ENCODE measurements at regions not wholly inside any gene's neighbourhood (a gene's known extent, or its start where the extent isn't known, plus 50 kb on each side); places are given as distances from the start of the nearest gene placed in this dataset.

- ChIA-PET POLR2A (no interaction called here), CTCF (no interaction called here)
- no peak for TF ChIP-seq CTCF (IDR thresholded peaks at IDR 0.05)
- no peaks in the 10 kb centered on the region for H3K4me1 Mint-ChIP-seq
- H3K36me3 Mint-ChIP-seq (ENCODE audit: low read depth), result no peaks in the 10 kb centered on the region
- H3K27ac Mint-ChIP-seq, result no peak overlapping the region
- no peak for DNase-seq
- H3K27me3 Mint-ChIP-seq, result no peaks in the 10 kb centered on the region
- intact Hi-C loops (cut with micrococcal nuclease), result no loop called here
- no peaks in the 10 kb centered on the region for H3K9me3 Mint-ChIP-seq
- no peak overlapping the region for H3K4me3 Mint-ChIP-seq
- no peak for ATAC-seq (ENCODE audit: low read depth)
Observed at GRCh38 chr19:28841531-28841930, 371.4 kb downstream of the UQCRFS1 start.

- ChIA-PET POLR2A (no interaction called here), CTCF (no interaction called here)
- no peak for TF ChIP-seq CTCF (IDR thresholded peaks at IDR 0.05)
- intact Hi-C loops (cut with micrococcal nuclease), result no loop called here
- Mint-ChIP-seq H3K4me1 (no peaks in the 10 kb centered on the region), H3K4me3 (no peak overlapping the region), H3K27me3 (no peaks in the 10 kb centered on the region), H3K27ac (no peak overlapping the region), H3K36me3 (ENCODE audit: low read depth) (no peaks in the 10 kb centered on the region), H3K9me3 (no peaks in the 10 kb centered on the region)
- DNase-seq (no peak), ATAC-seq (ENCODE audit: low read depth) (no peak)
Observed at GRCh38 chr19:28840891-28841290, 372.1 kb downstream of the UQCRFS1 start.

- no peaks in the 10 kb centered on the region for H3K4me1 Mint-ChIP-seq
- H3K9me3 Mint-ChIP-seq, result no peaks in the 10 kb centered on the region
- no peak overlapping the region for H3K27ac Mint-ChIP-seq
- no peak for ATAC-seq (ENCODE audit: low read depth)
- H3K27me3 Mint-ChIP-seq, result no peaks in the 10 kb centered on the region
- ChIA-PET CTCF (no interaction called here), POLR2A (no interaction called here)
- no peak for DNase-seq
- H3K4me3 Mint-ChIP-seq, result no peak overlapping the region
- H3K36me3 Mint-ChIP-seq (ENCODE audit: low read depth), result no peaks in the 10 kb centered on the region
- no peak for TF ChIP-seq CTCF (IDR thresholded peaks at IDR 0.05)
- intact Hi-C loops (cut with micrococcal nuclease), result no loop called here
Observed at GRCh38 chr19:28839455-28839854, 373.5 kb downstream of the UQCRFS1 start.

- intact Hi-C loops (cut with micrococcal nuclease), result no loop called here
- Mint-ChIP-seq H3K27me3 (no peaks in the 10 kb centered on the region), H3K4me3 (no peak overlapping the region), H3K27ac (no peak overlapping the region), H3K9me3 (no peaks in the 10 kb centered on the region), H3K4me1 (no peaks in the 10 kb centered on the region), H3K36me3 (ENCODE audit: low read depth) (no peaks in the 10 kb centered on the region)
- ChIA-PET CTCF (no interaction called here), POLR2A (no interaction called here)
- DNase-seq, result no peak
- no peak for TF ChIP-seq CTCF (IDR thresholded peaks at IDR 0.05)
- ATAC-seq (ENCODE audit: low read depth), result no peak
Observed at GRCh38 chr19:28838909-28839308, 374.0 kb downstream of the UQCRFS1 start.

GRCh38 chr19:28836421-28836820 is 376.5 kb downstream of the UQCRFS1 start:
- no peak for DNase-seq
- CTCF ChIA-PET, result no interaction called here
- POLR2A ChIA-PET, result no interaction called here
- Mint-ChIP-seq H3K4me3 (no peak overlapping the region), H3K27ac (no peak overlapping the region), H3K27me3 (no peaks in the 10 kb centered on the region), H3K36me3 (ENCODE audit: low read depth) (no peaks in the 10 kb centered on the region), H3K4me1 (no peaks in the 10 kb centered on the region), H3K9me3 (no peaks in the 10 kb centered on the region)
- intact Hi-C loops (cut with micrococcal nuclease), result no loop called here
- ATAC-seq (ENCODE audit: low read depth), result no peak
- no peak for TF ChIP-seq CTCF (IDR thresholded peaks at IDR 0.05)
